DMS114 treated with DMSO at 0.1 percent for 48 hours (cell line): ENCODE measurements at regions not wholly inside any gene's neighbourhood (a gene's known extent, or its start where the extent isn't known, plus 50 kb on each side); places are given as distances from the start of the nearest gene placed in this dataset.
"Not testable (repeated sequence)": the region's sequence is repeated elsewhere in the genome, so short reads cannot be mapped to it uniquely, and the experiment has no call there.

ENCODE experiments used
- DNase-seq: peaks from one replicate; lab custom pipeline; 2025; ENCODE audit not compliant: unreplicated experiment; lab: John Stamatoyannopoulos, UW

DNA sequence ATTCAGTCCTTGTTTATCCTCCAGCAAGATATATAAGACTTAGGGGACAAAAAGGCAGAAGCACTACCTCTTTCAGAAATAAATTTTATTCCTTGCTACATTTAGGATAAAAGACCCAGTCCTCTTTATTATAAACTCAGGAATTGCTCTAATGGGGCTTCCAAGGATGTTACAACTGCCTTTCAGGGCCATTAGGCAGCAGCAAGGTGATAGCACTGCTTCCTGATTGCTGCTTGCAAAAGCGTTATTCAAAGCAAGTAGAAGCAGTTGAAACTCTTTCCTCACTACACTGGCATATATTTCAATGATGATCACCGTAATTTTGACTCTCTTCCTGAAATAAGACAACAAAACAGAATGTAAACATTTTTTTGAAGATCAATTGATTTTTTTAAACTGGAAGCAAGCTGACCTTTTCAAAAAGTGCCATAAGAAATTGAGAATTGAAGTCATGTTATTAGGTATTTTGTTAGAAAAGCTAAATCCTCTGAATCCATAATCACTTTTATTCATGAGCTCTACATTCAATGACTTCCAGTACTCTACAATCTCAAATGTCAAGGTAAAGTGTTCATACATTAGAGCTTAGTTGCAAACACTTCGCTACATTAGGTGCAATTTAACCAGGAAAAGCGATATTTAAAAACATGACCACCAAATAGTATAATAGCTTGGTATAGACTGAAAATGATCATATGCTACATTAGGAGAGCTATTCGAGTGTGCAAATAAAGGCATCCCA lies 233.4 kb upstream of the SYT10 start:
- DNase-seq: no peak

DNA sequence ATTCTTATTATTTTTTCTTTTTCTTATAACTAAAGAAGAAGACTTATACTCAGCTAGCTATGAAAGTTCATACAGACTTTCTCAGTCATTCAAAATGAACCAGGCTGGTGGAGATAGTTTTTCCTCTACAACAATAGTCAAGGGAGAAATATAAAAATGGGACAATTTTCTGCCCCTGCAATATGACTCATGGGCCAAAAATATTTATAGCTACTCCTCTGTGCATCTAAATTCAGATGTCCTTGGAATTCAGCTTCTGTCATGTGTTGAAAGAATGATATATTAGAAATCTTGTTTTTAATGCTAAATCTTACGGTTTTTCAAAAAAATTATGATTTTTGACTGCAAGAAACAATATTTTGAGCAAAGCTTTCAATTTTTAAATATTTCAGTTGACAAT lies 237.2 kb upstream of the SYT10 start:
- DNase-seq: no peak

DNA sequence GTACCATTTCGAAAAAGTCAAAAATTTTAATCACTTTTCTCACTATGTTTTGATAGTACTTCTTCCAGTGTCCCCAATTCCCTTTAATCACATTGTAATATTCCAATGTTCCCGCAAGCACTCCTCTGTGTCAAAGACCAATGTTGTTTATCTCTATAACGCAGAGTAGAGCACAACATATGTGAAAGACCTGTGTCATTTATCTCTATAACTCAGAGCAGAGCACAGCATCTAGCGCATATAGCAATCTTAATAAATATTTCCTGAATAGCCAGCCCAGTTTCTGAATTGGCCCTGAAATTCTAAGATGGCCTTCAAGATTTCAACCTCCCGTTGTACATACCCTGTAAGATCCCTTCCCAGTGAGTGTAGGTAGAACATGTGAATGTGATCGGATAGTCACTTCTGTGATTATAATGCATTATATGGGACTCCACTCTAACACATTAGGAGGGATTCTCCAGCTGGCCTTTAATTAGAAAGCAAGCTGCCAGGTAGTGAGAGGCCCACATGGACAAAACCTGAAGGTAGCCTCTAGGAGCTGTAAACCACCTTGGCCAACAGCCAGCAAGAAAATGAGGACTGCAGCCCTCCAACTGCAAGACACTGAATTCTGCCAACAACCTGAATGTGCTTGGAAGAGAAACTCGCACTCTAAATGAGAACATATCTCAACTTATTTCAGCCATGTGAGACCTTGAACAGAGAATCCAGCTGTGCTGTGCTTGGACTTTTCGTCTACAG lies 238.8 kb upstream of the SYT10 start:
- DNase-seq: no peak

DNA sequence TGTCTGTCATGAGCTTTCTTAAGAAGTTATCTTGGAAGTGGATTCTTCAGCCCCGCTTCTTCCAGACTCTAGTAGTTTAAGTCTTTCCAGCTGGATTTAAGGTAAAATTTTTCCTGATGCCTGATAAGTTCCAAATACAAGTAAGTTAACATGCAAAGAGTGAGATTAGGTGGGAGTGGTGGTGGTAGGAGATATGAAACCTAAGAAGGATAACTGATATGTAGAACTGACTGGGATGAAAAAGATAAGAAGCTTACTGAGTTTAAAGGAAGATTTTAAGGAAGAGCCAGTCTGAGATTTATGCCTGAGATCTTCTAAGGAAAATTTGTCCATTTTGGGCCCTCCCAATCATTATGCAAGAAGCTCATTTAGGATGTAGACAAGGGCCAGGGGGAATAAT lies 250.9 kb upstream of the SYT10 start:
- DNase-seq: no peak

DNA sequence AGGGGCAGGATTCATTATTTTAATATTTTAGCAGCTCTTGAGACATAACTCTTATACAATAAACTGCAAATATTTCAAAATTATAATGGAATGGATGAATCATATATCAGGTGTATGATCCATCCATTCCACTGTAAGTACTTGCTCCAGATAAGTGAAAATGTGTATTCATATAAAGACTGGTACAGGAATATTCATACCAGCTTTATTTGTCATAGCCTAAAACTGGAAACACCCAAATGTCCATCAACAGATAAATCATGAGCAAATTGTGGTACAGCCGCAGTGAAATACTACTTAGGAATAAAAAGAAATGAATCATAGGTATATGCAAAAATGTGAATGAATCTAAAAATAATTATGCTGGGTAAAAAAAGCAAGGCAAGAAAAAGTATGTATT lies 263.6 kb upstream of the SYT10 start:
- no peak for DNase-seq

DNA sequence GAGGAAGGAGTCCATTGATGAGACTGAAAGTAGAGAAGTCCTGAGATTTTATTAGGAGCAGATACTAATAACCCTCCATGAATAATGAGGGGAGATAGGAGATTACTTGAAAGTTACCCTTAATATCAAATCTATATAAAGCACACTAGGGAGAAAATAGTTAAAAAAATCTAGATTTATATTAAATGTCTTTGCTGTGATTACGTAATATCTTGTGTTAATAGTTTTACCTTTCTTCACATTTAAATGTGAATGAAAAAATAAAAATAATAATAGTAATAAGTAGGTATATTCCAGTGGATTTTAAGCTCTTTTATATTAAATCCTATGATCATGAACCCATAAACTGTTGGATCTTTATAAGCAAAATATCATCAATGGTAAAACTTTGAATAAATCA lies 267.3 kb upstream of the SYT10 start:
- no peak for DNase-seq

DNA sequence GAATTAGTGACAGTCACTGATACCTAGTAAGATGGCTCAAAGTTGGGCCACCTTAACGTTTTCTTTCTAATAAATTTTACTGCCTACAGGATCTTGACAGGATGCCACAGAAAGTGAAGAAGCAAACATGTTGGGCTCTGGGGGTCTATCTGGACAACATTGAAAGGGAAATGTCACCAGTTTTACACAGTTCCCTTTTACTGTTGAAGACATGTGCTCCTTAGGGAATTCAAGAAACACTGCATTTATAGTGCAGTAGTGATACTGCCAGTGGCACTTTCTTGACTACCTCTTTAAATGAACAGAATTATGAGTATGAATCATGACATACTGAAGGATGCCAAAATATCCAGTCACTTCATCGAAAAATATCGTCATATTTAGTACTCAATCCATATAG lies 269.3 kb upstream of the SYT10 start:
- no peak for DNase-seq

DNA sequence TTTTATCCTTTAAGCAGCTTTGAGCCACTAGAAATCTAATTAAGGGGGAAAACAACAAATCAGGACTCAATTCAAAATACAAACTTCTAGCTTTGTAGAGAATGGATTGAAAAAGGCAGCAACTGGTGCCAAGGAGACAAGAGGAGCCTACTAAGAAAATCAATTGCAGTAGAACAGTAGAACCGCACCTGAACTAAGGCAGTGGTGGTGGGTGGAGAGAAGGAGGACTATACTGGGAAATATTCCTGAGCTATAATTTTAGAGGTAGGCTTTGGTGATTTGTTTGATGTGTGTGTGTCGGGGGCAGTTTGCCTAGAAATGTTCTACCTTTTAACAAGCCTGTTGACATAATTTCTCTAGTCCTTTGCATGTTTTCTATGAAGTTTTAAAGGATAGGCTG lies 270.9 kb upstream of the SYT10 start:
- no peak for DNase-seq

DNA sequence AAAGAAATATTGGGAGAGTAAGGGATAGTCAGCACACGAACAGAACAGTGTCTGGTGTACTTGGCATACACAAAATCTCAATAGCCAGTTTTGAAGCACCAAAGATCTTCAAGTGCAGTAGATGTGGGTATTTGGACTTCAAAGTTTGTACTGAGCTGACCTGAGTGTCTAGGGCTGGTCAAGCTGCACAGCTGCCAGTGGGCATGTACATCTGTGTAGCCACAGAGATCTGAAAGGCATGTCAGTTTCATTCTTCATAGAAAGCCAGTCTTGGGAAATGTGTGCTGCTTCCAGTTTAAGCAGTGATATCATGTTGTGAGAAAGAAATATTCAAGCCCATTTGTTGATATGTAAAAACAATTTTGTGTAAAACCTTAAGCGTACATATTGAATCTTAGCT lies 279.0 kb upstream of the SYT10 start:
- DNase-seq: no peak

DNA sequence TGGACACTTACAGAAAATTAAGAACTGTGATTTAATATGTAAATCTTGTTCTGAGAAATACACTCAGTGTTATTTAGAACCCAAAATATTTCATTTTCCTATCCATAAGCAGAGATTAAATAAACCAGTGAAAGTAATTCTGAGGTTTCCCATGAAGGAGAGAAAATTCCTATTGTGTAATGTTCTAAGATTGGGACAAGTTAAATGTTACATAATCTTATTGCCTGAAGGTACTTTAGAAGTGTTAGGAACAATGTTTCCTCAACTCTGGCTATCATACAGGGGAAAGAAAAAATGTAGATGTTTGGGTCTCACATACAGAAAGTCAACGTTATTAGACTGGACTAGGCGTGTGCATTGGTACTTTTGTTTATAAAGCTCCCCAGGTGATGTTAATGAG lies 281.9 kb upstream of the SYT10 start:
- DNase-seq: no peak

DNA sequence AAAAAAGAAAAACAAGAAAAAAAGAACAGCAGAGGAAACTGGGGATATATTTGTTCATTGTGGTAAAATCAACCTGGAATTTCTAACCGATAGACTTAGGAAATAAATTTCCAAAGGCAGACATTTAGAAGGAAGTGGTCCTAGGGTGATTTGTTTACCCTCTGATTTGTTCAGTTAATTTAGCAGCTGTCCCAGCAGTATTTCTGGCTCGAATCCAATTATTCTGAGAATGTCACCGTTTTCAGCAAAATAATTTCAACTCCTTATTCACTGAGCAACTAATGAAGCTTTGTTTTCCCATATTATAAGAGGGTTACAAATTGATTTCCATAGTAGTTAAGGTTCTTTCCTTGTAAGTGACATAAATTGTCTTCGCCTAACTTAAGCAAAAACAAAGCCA lies 285.2 kb upstream of the SYT10 start:
- no peak for DNase-seq

DNA sequence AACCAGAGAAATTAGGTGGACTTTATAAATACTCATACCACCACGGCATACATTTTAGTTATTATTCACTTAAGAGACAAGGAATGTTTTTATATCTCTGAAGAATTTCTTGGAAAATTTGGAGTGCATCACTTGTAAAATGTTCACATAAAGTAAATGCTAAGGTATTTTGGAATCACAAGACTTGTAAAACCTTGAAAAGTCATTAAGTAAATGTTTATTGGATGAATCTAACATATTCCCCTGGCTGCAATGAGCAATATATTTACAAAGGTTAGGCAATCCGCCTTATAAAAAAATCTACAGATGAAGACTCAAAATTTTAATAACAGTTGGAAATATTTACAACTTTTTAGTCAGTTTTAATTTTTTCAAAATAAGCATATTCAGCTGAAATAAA lies 287.4 kb upstream of the ALG10 start:
- no peak for DNase-seq

DNA sequence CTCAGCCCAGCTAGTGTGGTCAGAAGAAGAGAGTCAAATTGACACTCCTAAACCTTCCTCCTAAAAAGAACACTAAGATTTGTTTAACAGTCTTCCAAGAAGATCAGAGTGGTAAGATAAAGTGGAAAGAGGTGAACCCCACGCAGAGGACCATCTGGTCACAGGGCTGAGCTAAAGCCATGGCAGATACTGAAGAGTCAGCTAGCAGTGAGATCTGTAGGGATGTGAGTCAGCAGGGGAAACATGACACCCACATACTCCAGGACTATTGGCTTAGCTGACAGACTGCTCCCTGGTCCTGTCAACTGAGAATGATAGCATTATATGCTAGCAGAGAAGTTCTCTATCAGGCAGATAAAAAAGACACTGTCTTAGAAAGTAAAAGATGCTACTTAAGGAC lies 269.4 kb upstream of the ALG10 start:
- no peak for DNase-seq

DNA sequence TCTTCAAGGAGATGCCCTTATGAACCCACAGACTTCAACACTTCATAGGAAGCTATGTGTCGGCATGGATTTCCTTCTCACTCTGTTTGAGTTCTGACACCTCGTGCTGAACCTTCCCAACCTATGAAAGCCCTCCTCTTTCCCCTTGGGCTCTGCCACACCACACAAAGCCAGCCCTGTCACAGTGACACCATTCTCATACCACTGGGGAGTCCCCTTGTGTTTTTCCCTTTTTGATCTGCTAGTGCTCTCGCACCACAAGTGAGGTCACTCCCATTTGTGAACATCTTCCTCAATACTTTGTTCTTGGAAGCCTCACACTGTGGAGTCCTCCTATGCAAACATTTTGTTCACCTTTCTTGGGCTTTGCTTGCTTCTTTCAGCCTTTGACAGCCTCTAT lies 264.6 kb upstream of the ALG10 start:
- DNase-seq: no peak

DNA sequence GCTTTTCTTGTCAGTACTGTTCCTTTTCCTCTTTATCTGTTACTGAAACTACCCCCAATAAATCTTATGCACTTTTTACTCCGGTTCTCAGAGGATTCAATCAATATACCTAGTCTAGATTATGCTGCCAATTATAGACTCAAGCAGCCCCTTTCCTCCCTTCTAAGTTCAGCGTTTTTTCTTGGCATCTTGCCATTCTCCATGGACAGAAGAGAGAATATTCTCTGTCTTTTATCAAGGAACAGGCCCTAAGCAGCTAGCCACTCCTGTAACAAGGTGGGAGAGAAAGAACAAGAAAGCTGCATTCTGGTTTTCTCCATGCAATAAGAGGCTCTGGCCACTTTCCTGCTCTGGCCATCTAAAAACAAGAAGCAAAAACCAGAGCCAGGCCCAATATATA lies 263.0 kb upstream of the ALG10 start:
- no peak for DNase-seq

DNA sequence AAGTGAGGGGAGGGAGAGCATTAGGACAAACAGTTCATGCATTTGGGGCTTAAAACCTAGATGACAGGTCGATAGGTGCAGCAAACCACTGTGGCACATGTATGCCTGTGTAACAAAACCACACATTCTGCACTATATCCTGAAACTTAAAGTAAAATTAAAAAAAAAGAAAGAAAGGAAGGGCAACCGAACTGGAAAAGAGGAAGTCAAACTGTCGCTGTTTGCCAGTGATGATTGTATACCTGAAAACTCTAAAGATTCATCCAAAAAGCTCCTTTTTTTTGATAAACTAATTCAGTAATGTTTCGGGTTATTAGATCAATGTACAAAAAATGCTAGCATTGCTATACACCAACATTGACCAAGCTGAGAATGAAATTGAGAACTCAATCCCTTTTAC lies 259.0 kb upstream of the ALG10 start:
- DNase-seq: no peak

DNA sequence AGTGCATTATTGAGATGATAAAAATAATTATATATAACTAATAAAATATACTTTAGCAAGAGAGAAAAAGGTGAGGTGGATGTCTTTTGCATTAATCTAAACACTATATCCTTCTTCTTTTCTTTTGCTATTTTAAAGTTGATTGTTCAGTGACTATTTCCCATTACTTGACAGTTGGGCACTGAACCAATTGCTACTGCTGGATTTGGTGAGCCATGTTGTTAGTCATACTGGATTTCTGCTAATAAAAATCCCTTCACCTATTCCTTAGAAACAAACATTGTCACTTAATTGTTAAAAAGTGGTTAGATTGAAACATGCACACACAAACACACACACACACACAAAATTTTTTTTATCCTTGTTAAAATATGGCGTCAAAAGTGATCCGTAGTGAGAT lies 251.6 kb upstream of the ALG10 start:
- DNase-seq: no peak

DNA sequence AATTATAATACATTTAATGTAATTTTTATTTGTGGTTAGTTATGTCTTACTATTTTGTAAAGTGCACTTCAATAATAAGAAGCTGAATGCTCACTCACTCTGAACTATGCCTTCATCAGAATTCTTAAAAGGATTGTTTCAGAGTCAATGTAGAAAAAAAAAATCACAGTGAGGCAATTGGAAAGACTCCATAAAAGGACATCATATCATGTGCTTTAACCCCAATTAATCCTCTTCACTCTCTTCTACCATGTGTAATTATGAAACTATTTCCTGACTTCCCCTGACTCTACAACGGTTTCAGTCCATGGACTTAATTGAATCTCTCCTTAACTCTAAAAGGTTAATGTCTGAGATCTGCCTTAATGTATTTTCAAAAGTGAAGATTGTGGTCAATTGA lies 250.4 kb upstream of the ALG10 start:
- no peak for DNase-seq

DNA sequence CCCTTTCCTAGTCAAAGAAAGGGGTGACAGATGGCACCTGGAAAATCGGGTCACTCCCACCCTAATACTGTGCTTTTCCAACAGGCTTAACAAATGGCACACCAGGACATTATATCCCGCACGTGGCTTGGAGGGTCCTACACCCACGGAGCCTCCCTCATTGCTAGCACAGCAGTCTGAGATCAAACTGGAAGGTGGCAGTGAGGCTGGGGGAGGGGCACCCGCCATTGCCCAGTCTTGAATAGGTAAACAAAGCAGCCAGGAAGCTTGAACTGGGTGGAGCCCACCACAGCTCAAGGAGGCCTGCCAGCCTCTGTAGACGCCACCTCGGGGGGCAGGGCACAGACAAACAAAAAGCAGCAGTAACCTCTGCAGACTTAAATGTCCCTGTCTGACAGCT lies 249.2 kb upstream of the ALG10 start:
- DNase-seq: not testable (repeated sequence)

DNA sequence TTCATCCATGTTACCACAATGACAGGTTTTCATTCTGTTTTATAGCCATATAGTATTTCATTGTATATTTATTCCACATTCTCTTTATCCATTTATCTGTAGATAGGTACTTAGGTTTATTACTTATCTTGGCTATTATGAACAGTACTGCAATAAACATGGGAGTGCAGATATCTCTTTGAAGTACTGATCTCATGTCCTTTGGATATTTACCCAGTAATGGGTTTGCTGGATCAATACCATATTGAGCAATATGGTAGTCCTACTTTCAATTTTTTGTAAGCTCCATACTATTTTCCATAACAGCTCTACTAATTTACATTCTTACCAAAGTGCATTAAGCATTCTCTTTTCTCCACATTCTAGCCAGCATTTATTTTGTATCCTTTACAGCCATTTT lies 235.8 kb upstream of the ALG10 start:
- DNase-seq: no peak

DNA sequence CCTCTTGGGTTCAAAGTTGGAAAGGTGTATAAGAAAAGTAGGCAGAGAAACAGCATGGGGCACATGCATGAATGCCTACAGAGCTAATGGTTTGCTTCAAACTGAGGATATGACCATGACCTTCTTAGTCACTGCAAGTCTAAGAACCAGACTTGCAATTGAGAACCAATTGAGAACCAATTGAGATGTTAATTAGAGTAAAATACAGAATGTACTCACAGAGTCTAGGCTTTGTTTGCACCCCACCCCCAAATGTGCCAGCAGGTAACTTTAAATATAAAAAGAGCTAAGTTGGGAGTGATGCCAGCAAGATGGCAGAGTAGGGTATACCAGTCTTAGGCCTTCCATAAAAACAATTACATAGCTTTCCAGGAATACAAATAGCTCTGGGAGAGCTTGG lies 227.3 kb upstream of the ALG10 start:
- no peak for DNase-seq

DNA sequence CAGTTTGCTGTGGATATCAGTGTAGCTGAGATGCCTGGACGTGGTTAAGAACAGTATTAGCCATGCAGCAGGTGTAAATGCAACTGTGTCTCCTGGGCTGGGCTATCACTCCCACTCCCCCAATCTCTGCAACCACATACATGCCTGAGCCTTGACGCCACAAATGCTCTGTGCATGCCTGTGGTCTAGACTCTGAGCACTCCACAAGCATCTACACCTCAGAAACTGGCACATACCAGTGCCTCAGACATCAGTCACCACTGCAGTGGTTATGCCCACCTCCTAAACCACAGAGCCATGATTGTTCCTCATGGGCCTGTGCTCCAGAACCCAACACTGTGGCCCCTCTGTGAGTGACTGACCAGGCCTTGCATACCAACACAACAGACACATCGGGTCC lies 226.8 kb upstream of the ALG10 start:
- DNase-seq: no peak

DNA sequence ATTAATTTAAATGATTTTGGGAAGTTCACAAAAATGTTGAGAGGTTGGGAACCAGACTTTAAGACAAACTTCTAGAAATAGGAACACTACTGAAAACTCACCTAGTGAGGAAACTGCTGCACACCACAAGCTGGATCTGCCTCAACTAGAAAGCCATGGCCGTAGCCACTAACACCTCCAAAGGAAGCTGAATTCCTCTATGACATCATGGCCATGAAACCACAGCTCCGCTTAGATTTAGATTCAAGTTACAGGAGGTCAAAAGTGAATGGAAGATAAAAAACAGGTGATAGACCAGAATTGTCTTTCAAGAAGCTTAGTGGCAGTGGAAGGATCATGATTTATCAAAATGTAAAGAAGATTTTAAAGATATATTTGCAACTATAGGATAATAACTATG lies 208.8 kb upstream of the ALG10 start:
- no peak for DNase-seq
